ENCODE measurements at regions not wholly inside any gene's neighbourhood (a gene's known extent, or its start where the extent isn't known, plus 50 kb on each side); places are given as distances from the start of the nearest gene placed in this dataset.

DNA sequence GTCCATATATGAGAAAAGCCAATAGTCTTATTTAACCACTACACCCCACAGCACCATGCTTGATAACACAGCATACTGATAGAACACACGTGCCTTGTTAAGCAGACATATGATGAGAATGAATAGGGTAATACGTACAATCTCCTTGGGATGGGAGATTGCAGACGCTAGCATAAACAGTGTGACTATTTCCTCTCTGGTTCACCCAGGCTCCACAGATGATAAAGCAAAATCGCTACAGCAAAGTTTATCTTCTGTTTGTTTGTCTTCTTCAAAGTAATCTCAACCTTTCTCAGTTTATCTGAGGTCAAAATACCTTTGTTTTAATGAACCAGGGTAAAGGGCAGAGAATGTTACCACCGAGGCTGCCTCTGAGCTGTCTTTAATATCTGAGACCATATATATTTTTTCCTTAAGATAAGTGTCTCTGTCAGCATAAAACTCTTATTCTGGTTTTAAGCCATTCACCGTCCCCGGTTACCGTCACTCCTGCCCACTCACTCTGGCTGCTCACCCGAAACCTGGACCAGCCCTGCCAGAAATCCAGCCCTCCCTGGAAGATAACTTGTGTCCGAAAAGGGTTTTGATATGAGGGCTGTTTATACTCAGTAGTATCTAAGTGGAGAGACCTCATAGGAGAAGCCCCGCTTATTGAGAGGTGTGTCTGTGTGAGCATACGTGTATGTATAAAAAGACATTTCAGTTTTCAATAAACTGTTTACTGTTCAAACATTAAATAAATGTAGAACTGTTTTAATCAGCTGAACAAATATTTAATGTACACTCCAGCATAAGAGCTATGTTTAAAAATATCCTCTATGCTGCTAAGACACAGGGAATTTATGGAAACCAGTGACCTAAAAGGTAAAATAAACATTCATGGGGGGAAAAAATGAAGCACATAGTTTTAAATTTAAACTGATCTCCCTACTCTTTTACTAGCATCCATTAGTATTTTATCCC is 465.4 kb downstream of the RASEF start:
- TF ChIP-seq, protein P1, sequence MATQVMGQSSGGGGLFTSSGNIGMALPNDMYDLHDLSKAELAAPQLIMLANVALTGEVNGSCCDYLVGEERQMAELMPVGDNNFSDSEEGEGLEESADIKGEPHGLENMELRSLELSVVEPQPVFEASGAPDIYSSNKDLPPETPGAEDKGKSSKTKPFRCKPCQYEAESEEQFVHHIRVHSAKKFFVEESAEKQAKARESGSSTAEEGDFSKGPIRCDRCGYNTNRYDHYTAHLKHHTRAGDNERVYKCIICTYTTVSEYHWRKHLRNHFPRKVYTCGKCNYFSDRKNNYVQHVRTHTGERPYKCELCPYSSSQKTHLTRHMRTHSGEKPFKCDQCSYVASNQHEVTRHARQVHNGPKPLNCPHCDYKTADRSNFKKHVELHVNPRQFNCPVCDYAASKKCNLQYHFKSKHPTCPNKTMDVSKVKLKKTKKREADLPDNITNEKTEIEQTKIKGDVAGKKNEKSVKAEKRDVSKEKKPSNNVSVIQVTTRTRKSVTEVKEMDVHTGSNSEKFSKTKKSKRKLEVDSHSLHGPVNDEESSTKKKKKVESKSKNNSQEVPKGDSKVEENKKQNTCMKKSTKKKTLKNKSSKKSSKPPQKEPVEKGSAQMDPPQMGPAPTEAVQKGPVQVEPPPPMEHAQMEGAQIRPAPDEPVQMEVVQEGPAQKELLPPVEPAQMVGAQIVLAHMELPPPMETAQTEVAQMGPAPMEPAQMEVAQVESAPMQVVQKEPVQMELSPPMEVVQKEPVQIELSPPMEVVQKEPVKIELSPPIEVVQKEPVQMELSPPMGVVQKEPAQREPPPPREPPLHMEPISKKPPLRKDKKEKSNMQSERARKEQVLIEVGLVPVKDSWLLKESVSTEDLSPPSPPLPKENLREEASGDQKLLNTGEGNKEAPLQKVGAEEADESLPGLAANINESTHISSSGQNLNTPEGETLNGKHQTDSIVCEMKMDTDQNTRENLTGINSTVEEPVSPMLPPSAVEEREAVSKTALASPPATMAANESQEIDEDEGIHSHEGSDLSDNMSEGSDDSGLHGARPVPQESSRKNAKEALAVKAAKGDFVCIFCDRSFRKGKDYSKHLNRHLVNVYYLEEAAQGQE (IDR thresholded peaks at IDR 0.05; ENCODE audit: insufficient read depth in 1 of 2, low read depth in 2 of 2, low read length in 2 of 2), result no peak
- TF ChIP-seq FOXP2 (optimal IDR thresholded peaks at IDR 0.05; ENCODE audit: borderline replicate concordance, extremely low read depth, extremely low read length, insufficient read depth), result no peak
- TF ChIP-seq POLR2AphosphoS5 (IDR thresholded peaks at IDR 0.05; ENCODE audit: low read depth, low read length), result no peak
- no peak for TF ChIP-seq TAF1 (IDR thresholded peaks at IDR 0.05; ENCODE audit: borderline replicate concordance, insufficient read depth, low read length)
- TF ChIP-seq SIN3A (IDR thresholded peaks at IDR 0.05; ENCODE audit: borderline replicate concordance, insufficient read depth, low read length), result no peak

DNA sequence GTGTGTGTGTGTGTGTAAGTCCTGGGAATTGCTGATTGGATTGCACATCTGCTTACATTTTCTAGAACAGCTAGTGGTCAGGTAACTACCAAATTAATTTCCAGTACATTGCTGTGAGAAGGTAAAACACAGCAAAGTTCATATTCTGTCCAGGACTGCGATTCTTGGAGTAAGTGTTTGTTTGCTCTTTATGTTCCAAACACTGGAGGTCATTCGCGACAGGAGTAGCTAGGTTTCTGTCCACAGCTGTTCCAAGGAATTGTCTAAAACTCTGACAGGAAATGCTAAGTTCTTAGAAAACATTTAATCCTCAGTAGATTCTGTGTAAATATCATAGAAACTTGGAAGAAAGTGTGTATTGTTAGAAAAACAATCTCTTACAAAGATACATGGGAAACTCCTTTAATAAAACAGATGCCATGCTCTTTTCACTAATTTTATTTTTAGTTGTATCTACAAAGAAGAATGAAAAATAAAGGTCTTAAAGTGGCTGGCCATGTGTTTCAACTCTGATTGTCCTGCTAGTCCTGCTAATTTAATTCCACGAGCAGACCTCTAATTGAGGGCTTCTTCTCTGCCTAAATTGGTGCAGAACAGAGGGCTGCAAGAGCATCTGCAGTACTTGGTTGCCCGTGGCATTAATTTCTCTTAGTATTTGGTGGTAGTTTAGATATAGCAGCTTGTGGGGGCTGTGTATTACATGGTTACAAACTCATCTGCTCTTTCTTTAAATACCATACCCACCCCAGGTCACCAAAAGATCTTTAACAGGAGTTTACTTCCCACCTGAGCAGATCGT is 464.5 kb downstream of the RASEF start:
- TF ChIP-seq FOXP2 (optimal IDR thresholded peaks at IDR 0.05; ENCODE audit: borderline replicate concordance, extremely low read depth, extremely low read length, insufficient read depth) (no peak), SIN3A (IDR thresholded peaks at IDR 0.05; ENCODE audit: borderline replicate concordance, insufficient read depth, low read length) (no peak), TAF1 (IDR thresholded peaks at IDR 0.05; ENCODE audit: borderline replicate concordance, insufficient read depth, low read length) (no peak), POLR2AphosphoS5 (IDR thresholded peaks at IDR 0.05; ENCODE audit: low read depth, low read length) (no peak)
- TF ChIP-seq, protein P1 (IDR thresholded peaks at IDR 0.05; ENCODE audit: insufficient read depth in 1 of 2, low read depth in 2 of 2, low read length in 2 of 2), result no peak

DNA sequence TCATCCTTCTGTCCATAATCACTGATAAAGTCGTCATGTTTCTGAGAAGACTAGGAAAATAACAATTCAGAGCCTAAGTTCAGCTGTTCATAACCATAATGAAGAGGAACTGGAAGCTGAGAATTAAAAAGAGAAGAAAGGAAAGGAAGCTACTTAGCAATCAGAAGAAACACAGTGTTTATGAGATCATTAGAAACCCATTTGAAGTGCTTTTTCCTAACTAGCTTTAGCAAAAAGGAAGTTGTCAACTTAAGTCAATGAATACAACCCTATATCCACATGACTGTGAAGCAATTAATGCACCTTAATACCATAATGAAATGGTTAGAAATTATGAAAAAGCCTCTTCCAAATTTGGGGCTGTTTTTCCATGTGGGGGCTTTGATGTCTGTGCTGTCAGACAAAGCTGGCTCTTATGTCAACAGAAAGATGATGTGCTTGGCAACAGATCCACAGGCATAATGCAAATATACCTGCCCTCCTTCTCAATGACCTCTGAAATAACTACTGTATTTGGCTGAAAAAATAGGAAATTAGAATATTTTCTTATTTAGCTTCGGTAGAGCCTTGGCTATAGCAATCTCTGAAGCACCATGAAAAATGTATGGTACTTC is 463.5 kb downstream of the RASEF start:
- TF ChIP-seq, protein P1 (IDR thresholded peaks at IDR 0.05; ENCODE audit: insufficient read depth in 1 of 2, low read depth in 2 of 2, low read length in 2 of 2), result no peak
- TF ChIP-seq SIN3A (IDR thresholded peaks at IDR 0.05; ENCODE audit: borderline replicate concordance, insufficient read depth, low read length) (no peak), TAF1 (IDR thresholded peaks at IDR 0.05; ENCODE audit: borderline replicate concordance, insufficient read depth, low read length) (no peak), FOXP2 (optimal IDR thresholded peaks at IDR 0.05; ENCODE audit: borderline replicate concordance, extremely low read depth, extremely low read length, insufficient read depth) (no peak), POLR2AphosphoS5 (IDR thresholded peaks at IDR 0.05; ENCODE audit: low read depth, low read length) (no peak)

DNA sequence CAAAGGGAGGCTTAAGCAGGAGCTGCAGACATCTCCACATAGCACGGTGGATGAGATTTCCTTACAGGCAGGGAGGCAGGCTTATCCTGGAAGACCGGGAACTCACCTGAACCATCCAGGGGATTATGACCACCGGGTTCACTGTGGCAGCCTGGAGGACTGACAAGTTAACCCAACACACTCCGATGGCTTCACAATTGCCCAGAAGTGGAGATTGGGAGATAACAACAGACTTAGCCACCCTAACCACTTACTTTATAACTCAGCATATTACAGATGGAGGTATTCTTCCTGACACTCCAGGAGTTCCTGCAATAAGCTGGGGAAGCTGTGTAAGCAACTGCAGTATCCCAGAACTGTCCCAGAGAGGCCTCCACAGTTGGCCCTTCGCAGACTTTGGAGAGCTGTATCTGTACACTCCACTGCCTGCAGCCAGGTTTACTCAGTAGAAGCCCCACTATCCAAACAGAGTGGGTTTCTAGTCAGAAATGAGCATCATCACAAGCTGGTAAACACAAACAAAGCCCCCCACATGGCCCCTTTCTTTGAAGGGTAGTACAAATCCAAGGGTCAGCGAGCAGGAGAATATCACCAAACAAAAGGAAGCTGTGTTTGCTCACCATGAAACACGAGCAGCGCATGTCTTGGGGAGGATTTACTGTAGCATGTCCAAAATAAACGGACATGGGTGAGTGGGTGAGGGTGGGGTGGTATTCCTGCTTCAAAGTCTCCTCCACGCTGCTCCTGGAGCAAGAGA is 462.2 kb downstream of the RASEF start:
- TF ChIP-seq POLR2AphosphoS5 (IDR thresholded peaks at IDR 0.05; ENCODE audit: low read depth, low read length) (no peak), TAF1 (IDR thresholded peaks at IDR 0.05; ENCODE audit: borderline replicate concordance, insufficient read depth, low read length) (no peak)

Data from PFSK-1 (cell line).